HEK293 (cell line): ENCODE measurements at regions not wholly inside any gene's neighbourhood (a gene's known extent, or its start where the extent isn't known, plus 50 kb on each side); places are given as distances from the start of the nearest gene placed in this dataset.
"Not testable (repeated sequence)": the region's sequence is repeated elsewhere in the genome, so short reads cannot be mapped to it uniquely, and the experiment has no call there.

Experiments used
- CTCF ChIA-PET: fragments of 350-600 bp; formaldehyde crosslinking; extraction: SDS; loops from one replicate; lab custom pipeline; 2021; ENCODE audit warnings: antibody characterized with exemption; lab: Yijun Ruan, JAX
- POLR2A ChIA-PET: fragments of 300-600 bp; formaldehyde crosslinking; extraction: SDS; loops from one replicate; lab custom pipeline; 2020; ENCODE audit warnings: antibody characterized with exemption, inconsistent platforms; lab: Yijun Ruan, JAX
- H3K27ac ChIP-seq: fragments of 200-500 bp; sonication (Bioruptor generic); 2 replicates; pipeline ENCODE4 v1.5.1; 2014; ENCODE audit warnings: low read depth, low read length, control low read depth, inconsistent platforms; ENCODE audit errors: extremely low read depth
- H3K36me3 ChIP-seq, 2 experiments: fragments of 200-500 bp in 1 of 2; sonication (Bioruptor generic) in 1 of 2; 1 replicate in 1 of 2; 2 replicates in 1 of 2; pipeline ENCODE4 v1.5.1; 2014 to 2017; ENCODE audit warnings: inconsistent platforms in 2 of 2, low read length in 2 of 2; ENCODE audit not compliant: control insufficient read depth in 2 of 2, insufficient read depth in 1 of 2
- H3K4me1 ChIP-seq: fragments of 200-500 bp; sonication (Bioruptor generic); 2 replicates; pipeline ENCODE4 v1.5.1; 2014; ENCODE audit warnings: mild to moderate bottlenecking, low read length, inconsistent platforms; ENCODE audit not compliant: control insufficient read depth, insufficient read depth
- H3K4me3 ChIP-seq: 2 replicates; pipeline ENCODE4 v1.5.1; 2011; ENCODE audit warnings: low read depth, mild to moderate bottlenecking, control low read depth, low read length, moderate library complexity
- H3K9me3 ChIP-seq: fragments of 200-500 bp; sonication (Bioruptor generic); 2 replicates; pipeline ENCODE4 v1.5.1; 2014; ENCODE audit warnings: low read depth, low read length, inconsistent platforms; ENCODE audit not compliant: control insufficient read depth, insufficient read depth
- BCL11A ChIP-seq: fragments of 450-650 bp; formaldehyde crosslinking; IDR thresholded peaks from 2 replicates; pipeline ENCODE4 v1.5.1; 2016; ENCODE audit warnings: low read depth, missing biosample characterization, missing genetic modification characterization
- CTCF ChIP-seq: fragments of 450-650 bp; formaldehyde crosslinking; IDR thresholded peaks from 2 replicates; pipeline ENCODE4 v1.5.1; 2016; ENCODE audit warnings: missing biosample characterization, missing genetic modification characterization
- PBX3 ChIP-seq: sonication (generic); formaldehyde crosslinking; IDR thresholded peaks from 2 replicates; pipeline ENCODE4 v1.8.1; 2022; ENCODE audit warnings: mild to moderate bottlenecking, moderate library complexity, missing genetic modification reagents
- ZBTB21 ChIP-seq: fragments of 450-650 bp; formaldehyde crosslinking; IDR thresholded peaks from 2 replicates; pipeline ENCODE4 v1.5.1; 2017; ENCODE audit warnings: missing biosample characterization, missing genetic modification characterization
- ZIC2 ChIP-seq: fragments of 450-650 bp; formaldehyde crosslinking; IDR thresholded peaks from 2 replicates; pipeline ENCODE4 v1.5.1; 2016; ENCODE audit warnings: missing biosample characterization, missing genetic modification characterization
- ZNF114 ChIP-seq: fragments of 450-650 bp; formaldehyde crosslinking; IDR thresholded peaks from 2 replicates; pipeline ENCODE4 v1.5.0; 2017; ENCODE audit warnings: missing biosample characterization, missing genetic modification characterization
- ZNF155 ChIP-seq: fragments of 450-650 bp; formaldehyde crosslinking; IDR thresholded peaks from 2 replicates; pipeline ENCODE4 v1.5.1; 2016; ENCODE audit warnings: missing biosample characterization, missing genetic modification characterization
- ZNF2 ChIP-seq: fragments of 450-650 bp; formaldehyde crosslinking; IDR thresholded peaks from 2 replicates; pipeline ENCODE4 v1.5.1; 2016; ENCODE audit warnings: missing biosample characterization, missing genetic modification characterization
- ZNF211 ChIP-seq: fragments of 450-650 bp; formaldehyde crosslinking; IDR thresholded peaks from 2 replicates; pipeline ENCODE4 v1.5.1; 2016; ENCODE audit warnings: low read depth, missing biosample characterization, missing genetic modification characterization
- ZNF223 ChIP-seq: fragments of 450-650 bp; formaldehyde crosslinking; IDR thresholded peaks from 2 replicates; pipeline ENCODE4 v1.5.1; 2016; ENCODE audit warnings: missing biosample characterization, missing genetic modification characterization
- ZNF280C ChIP-seq: fragments of 450-650 bp; formaldehyde crosslinking; IDR thresholded peaks from 2 replicates; pipeline ENCODE4 v1.5.1; 2016; ENCODE audit warnings: missing biosample characterization, missing genetic modification characterization
- ZNF341 ChIP-seq: fragments of 450-650 bp; formaldehyde crosslinking; IDR thresholded peaks from 2 replicates; pipeline ENCODE4; 2016; ENCODE audit warnings: low read depth, missing biosample characterization, missing genetic modification characterization
- ZNF350 ChIP-seq: fragments of 450-650 bp; formaldehyde crosslinking; IDR thresholded peaks from 2 replicates; pipeline ENCODE4 v1.5.0; 2017; ENCODE audit warnings: missing biosample characterization, mild to moderate bottlenecking, missing genetic modification characterization
- ZNF366 ChIP-seq: fragments of 450-650 bp; formaldehyde crosslinking; conservative IDR thresholded peaks from 2 replicates; pipeline ENCODE4 v1.5.1; 2016; ENCODE audit warnings: missing biosample characterization, missing genetic modification characterization
- ZNF37A ChIP-seq: fragments of 450-650 bp; IDR thresholded peaks from 2 replicates; pipeline ENCODE4 v1.5.1; 2018; ENCODE audit warnings: missing biosample characterization, missing genetic modification characterization
- ZNF423 ChIP-seq: fragments of 450-650 bp; formaldehyde crosslinking; IDR thresholded peaks from 2 replicates; pipeline ENCODE4 v1.5.1; 2016; ENCODE audit warnings: missing biosample characterization, missing genetic modification characterization
- ZNF518A ChIP-seq: fragments of 450-650 bp; formaldehyde crosslinking; conservative IDR thresholded peaks from 2 replicates; pipeline ENCODE4 v1.5.1; 2016; ENCODE audit warnings: low read depth, missing biosample characterization, missing genetic modification characterization
- ZNF623 ChIP-seq: fragments of 450-650 bp; formaldehyde crosslinking; IDR thresholded peaks from 2 replicates; pipeline ENCODE4 v1.5.1; 2016; ENCODE audit warnings: missing biosample characterization, missing genetic modification characterization
- ZNF677 ChIP-seq: fragments of 450-650 bp; IDR thresholded peaks from 2 replicates; pipeline ENCODE4 v1.5.0; 2018; ENCODE audit warnings: missing biosample characterization, mild to moderate bottlenecking, missing genetic modification characterization, moderate library complexity
- ZNF707 ChIP-seq: fragments of 450-650 bp; formaldehyde crosslinking; IDR thresholded peaks from 2 replicates; pipeline ENCODE4 v1.5.1; 2016; ENCODE audit warnings: missing biosample characterization, missing genetic modification characterization
- ZNF747 ChIP-seq: fragments of 450-650 bp; formaldehyde crosslinking; IDR thresholded peaks from 2 replicates; pipeline ENCODE4 v1.5.1; 2016; ENCODE audit warnings: missing biosample characterization, missing genetic modification characterization
- ZNF76 ChIP-seq: fragments of 450-650 bp; formaldehyde crosslinking; IDR thresholded peaks from 2 replicates; pipeline ENCODE4; 2016; ENCODE audit warnings: low read depth, missing biosample characterization, missing genetic modification characterization, borderline replicate concordance
- ZSCAN4 ChIP-seq: fragments of 450-650 bp; formaldehyde crosslinking; IDR thresholded peaks from 2 replicates; pipeline ENCODE4 v1.5.1; 2017; ENCODE audit warnings: missing biosample characterization, missing genetic modification characterization

GRCh38 chr13:66152596-66152995, 1077.5 kb downstream of the PCDH9 start:
- Histone ChIP-seq H3K27ac (no peak overlapping the region), H3K4me1 (no peaks in the 10 kb centered on the region), H3K4me3 (no peak overlapping the region), H3K9me3 (no peaks in the 10 kb centered on the region), H3K36me3 (no peaks in the 10 kb centered on the region)
- CTCF ChIA-PET: no interaction called here
- POLR2A ChIA-PET: no interaction called here
- TF ChIP-seq ZIC2 (no peak), ZNF366 (tag by site-specific recombination) (no peak), ZNF423 (tag by site-specific recombination) (no peak), BCL11A (tag by site-specific recombination) (no peak), ZSCAN4 (no peak), ZNF114 (tag by site-specific recombination) (no peak), ZNF280C (no peak)

GRCh38 chr13:66144357-66144756, 1085.8 kb downstream of the PCDH9 start:
- H3K36me3 ChIP-seq, CTCF ChIA-PET, H3K4me3 ChIP-seq, H3K4me1 ChIP-seq, H3K27ac ChIP-seq, POLR2A ChIA-PET, H3K9me3 ChIP-seq: not testable (repeated sequence)

GRCh38 chr13:66139701-66140100, 1090.4 kb downstream of the PCDH9 start:
- POLR2A ChIA-PET: no interaction called here
- no peak for TF ChIP-seq CTCF (tag by site-specific recombination)
- TF ChIP-seq ZNF747 (tag by site-specific recombination): no peak
- TF ChIP-seq ZBTB21: no peak
- TF ChIP-seq ZNF350 (tag by site-specific recombination): no peak
- TF ChIP-seq ZNF518A (tag by site-specific recombination): no peak
- no peak for TF ChIP-seq ZNF37A (tag by site-specific recombination)
- TF ChIP-seq ZNF76 (tag by site-specific recombination): no peak
- TF ChIP-seq ZNF223 (tag by site-specific recombination): no peak
- TF ChIP-seq ZNF155 (tag by site-specific recombination): no peak
- TF ChIP-seq ZNF677 (tag by site-specific recombination): no peak
- TF ChIP-seq ZNF341 (tag by site-specific recombination): no peak
- no peak for TF ChIP-seq ZNF211 (tag by site-specific recombination)
- TF ChIP-seq ZNF623: no peak
- no peak for TF ChIP-seq ZNF707 (tag by site-specific recombination)
- no peak for TF ChIP-seq PBX3
- no peak for TF ChIP-seq ZNF2 (tag by site-specific recombination)

More at GRCh38 chr13:66139701-66140100, 1090.4 kb downstream of the PCDH9 start:
- no peak overlapping the region for H3K4me3 ChIP-seq
- no peaks in the 10 kb centered on the region for H3K36me3 ChIP-seq
- H3K9me3 ChIP-seq: no peaks in the 10 kb centered on the region
- no peaks in the 10 kb centered on the region for H3K4me1 ChIP-seq
- no peak overlapping the region for H3K27ac ChIP-seq
- CTCF ChIA-PET: interaction anchor here (0.6 kb wide), 1 partner anchor 548 kb away, joined by 3 read pairs; no protein-coding TSS in a partner anchor
